HepG2 (cell line): ENCODE measurements at regions not wholly inside any gene's neighbourhood (a gene's known extent, or its start where the extent isn't known, plus 50 kb on each side); places are given as distances from the start of the nearest gene placed in this dataset.

Source experiments
- ATAC-seq: fragments of 200-7000 bp; cut with Tn5 transposase; 3 replicates; pipeline ENCODE4 v1.9.1; 2020; ENCODE audit warnings: mild to moderate bottlenecking, moderate library complexity
- BruUV-seq: library from RNA; stranded (reverse); fragments of 400-500 nt; replicated peaks from 2 replicates; lab custom pipeline; 2021; lab: Mats Ljungman, UMichigan
- CTCF ChIA-PET: fragments of 300-600 bp; formaldehyde crosslinking; extraction: SDS; loops from one replicate; lab custom pipeline; 2021; ENCODE audit warnings: low total read pairs, inconsistent platforms, low intra/inter-chr PET ratio; lab: Yijun Ruan, JAX
- POLR2A ChIA-PET: fragments of 350-600 bp; sonication (Branson Sonifier 250); formaldehyde crosslinking; loops from one replicate; lab custom pipeline; 2020; ENCODE audit warnings: antibody characterized with exemption, inconsistent platforms; lab: Yijun Ruan, JAX
- DNase-seq: peaks from one replicate; pipeline ENCODE4 v3.0.0-alpha.2; 2015; ENCODE audit warnings: low spot score
- FAIRE-seq: peaks from 3 replicates; lab custom pipeline; 2011; peaks lifted over from hg19 to GRCh38; lab: Jason Lieb, UNC
- H2AFZ ChIP-seq: one replicate; pipeline ENCODE4 v1.6.1; 2011; ENCODE audit warnings: low read length, inconsistent platforms
- H3K27ac ChIP-seq: fragments of 300-600 bp; 3 replicates; pipeline ENCODE4 v1.8.0; 2011; ENCODE audit warnings: mixed run types, mild to moderate bottlenecking, mixed read lengths, low read length, inconsistent platforms; ENCODE audit not compliant: insufficient read depth; ENCODE audit errors: extremely low read length
- H3K27me3 ChIP-seq, 2 experiments: fragments of 200-600 bp in 1 of 2; 2 replicates in 1 of 2; 3 replicates in 1 of 2; pipeline versions ENCODE4 v1.6.0 to v1.8.0; 2011; ENCODE audit warnings: low read length in 2 of 2, mild to moderate bottlenecking in 2 of 2, moderate library complexity in 2 of 2, inconsistent platforms in 1 of 2; ENCODE audit not compliant: insufficient read depth in 2 of 2, control insufficient read depth in 1 of 2
- H3K36me3 ChIP-seq, 2 experiments: fragments of 200-600 bp in 1 of 2; replicated peaks in 1 of 2; 2 replicates in 1 of 2; 3 replicates in 1 of 2; pipeline versions ENCODE4 v1.5.1 to v1.8.0; 2011; ENCODE audit warnings: low read length in 2 of 2, inconsistent platforms in 1 of 2; ENCODE audit not compliant: insufficient read depth in 2 of 2, control insufficient read depth in 1 of 2
- H3K4me1 ChIP-seq: 2 replicates; pipeline ENCODE4 v1.5.1; 2012; ENCODE audit warnings: low read length, inconsistent platforms; ENCODE audit not compliant: insufficient read depth
- H3K4me2 ChIP-seq: 2 replicates; pipeline ENCODE4 v1.6.0; 2011; ENCODE audit warnings: low read depth, low read length, inconsistent platforms
- H3K4me3 ChIP-seq, 3 experiments: fragments of 200-600 bp in 1 of 3; sonication (generic), shearing (Covaris generic) in 1 of 3; replicated peaks in 1 of 3; 2 replicates each; pipeline ENCODE4 v1.5.1; 2011 to 2016; ENCODE audit warnings: low read length in 3 of 3, inconsistent platforms in 2 of 3, low read depth in 2 of 3, mild to moderate bottlenecking in 2 of 3, control low read depth in 1 of 3, mixed read lengths in 1 of 3; ENCODE audit not compliant: insufficient read depth in 1 of 3
- H3K79me2 ChIP-seq: one replicate; pipeline ENCODE4 v1.6.1; 2011; ENCODE audit warnings: low read length, inconsistent platforms; ENCODE audit not compliant: insufficient read depth
- H3K9ac ChIP-seq: 2 replicates; pipeline ENCODE4 v1.6.0; 2011; ENCODE audit warnings: mild to moderate bottlenecking, low read depth, low read length, inconsistent platforms; ENCODE audit not compliant: insufficient read depth
- H3K9me3 ChIP-seq: 2 replicates; pipeline ENCODE4 v1.5.1; 2012; ENCODE audit warnings: mild to moderate bottlenecking, low read length
- H4K20me1 ChIP-seq: 2 replicates; pipeline ENCODE4 v1.6.0; 2011; ENCODE audit warnings: inconsistent platforms, mild to moderate bottlenecking, low read length, moderate library complexity; ENCODE audit not compliant: insufficient read depth
- KDM3A ChIP-seq: IDR thresholded peaks from 2 replicates; pipeline ENCODE4 v1.6.1; 2018; ENCODE audit warnings: low read depth, missing compliant biosample characterization
- REL ChIP-seq: sonication (generic); formaldehyde crosslinking; conservative IDR thresholded peaks from 2 replicates; pipeline ENCODE4 v1.8.0; 2022; ENCODE audit warnings: mild to moderate bottlenecking, missing genetic modification reagents, moderate library complexity
- SMC3 ChIP-seq: IDR thresholded peaks from 2 replicates; pipeline ENCODE4 v1.6.1; 2011; ENCODE audit warnings: low read length, improper control_type of control experiment
- TP53 ChIP-seq: sonication (generic); formaldehyde crosslinking; conservative IDR thresholded peaks from 2 replicates; pipeline ENCODE4 v1.4.0; 2020; ENCODE audit warnings: missing genetic modification reagents
- TSC22D2 ChIP-seq: sonication (generic); formaldehyde crosslinking; IDR thresholded peaks from 2 replicates; pipeline ENCODE4 v1.5.1; 2020; ENCODE audit warnings: missing genetic modification reagents, mild to moderate bottlenecking, borderline replicate concordance
- ZNF292 ChIP-seq: sonication (generic); formaldehyde crosslinking; IDR thresholded peaks from 2 replicates; pipeline ENCODE4 v1.8.1; 2022; ENCODE audit warnings: mild to moderate bottlenecking, low read depth, missing genetic modification reagents, borderline replicate concordance
- ZNF383 ChIP-seq: sonication (generic); formaldehyde crosslinking; IDR thresholded peaks from 2 replicates; pipeline ENCODE4 v1.4.0; 2020; ENCODE audit warnings: missing genetic modification reagents, mild to moderate bottlenecking, borderline replicate concordance
- WGBS: methylation state at CpG from one replicate; pipeline ENCODE4 v1.1.6; 2017; ENCODE audit warnings: low lambda C conversion rate; 5-methylcytosine and 5-hydroxymethylcytosine counted together
- in situ Hi-C: cut with HindIII; loops from 2 replicates; pipeline ENCODE4 v1.10.0; 2017; ENCODE audit warnings: low pct_unique_long_range_greater_than_20kb; ENCODE audit not compliant: extremely low pct_ligation_motif_present
- intact Hi-C: fragments of 100-400 bp; cut with micrococcal nuclease; formaldehyde crosslinking; loops from one replicate; pipeline ENCODE4 v1.10.0; 2022; ENCODE audit not compliant: unreplicated experiment
- TF ChIP-seq, protein P1 (sequence below): sonication (generic); formaldehyde crosslinking; IDR thresholded peaks from 2 replicates; pipeline ENCODE4 v1.9.0; 2022; ENCODE audit warnings: low read depth, missing genetic modification reagents

DNA sequence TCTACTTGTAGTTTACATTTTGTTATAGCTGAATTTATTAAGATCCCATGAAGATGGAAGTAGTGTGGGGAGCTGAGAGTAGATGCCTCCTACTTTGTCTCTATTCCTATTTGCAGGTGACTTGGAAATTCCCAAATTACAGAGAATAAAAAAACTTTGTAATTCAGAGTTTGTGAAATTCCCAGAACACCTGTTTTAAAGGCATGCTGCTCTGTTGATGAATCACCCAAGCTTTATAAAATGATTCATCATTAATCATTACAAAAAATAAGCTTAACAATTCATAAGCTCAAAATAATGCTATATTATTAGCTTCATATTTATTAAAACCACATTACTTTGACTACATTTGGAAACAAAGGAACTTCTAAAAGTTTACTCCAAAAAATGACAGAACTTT, 856.3 kb downstream of the RPA4 start (continued):
- TF ChIP-seq, protein P1, sequence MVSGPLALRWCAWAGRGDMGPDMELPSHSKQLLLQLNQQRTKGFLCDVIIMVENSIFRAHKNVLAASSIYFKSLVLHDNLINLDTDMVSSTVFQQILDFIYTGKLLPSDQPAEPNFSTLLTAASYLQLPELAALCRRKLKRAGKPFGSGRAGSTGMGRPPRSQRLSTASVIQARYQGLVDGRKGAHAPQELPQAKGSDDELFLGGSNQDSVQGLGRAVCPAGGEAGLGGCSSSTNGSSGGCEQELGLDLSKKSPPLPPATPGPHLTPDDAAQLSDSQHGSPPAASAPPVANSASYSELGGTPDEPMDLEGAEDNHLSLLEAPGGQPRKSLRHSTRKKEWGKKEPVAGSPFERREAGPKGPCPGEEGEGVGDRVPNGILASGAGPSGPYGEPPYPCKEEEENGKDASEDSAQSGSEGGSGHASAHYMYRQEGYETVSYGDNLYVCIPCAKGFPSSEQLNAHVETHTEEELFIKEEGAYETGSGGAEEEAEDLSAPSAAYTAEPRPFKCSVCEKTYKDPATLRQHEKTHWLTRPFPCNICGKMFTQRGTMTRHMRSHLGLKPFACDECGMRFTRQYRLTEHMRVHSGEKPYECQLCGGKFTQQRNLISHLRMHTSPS, result no peak
- no peak for TF ChIP-seq KDM3A (CRISPR knock-in tag)

GRCh38 chrX:97740886-97741285, 857.2 kb downstream of the RPA4 start:
- no peaks in the 10 kb centered on the region for H3K79me2 ChIP-seq
- H3K27ac ChIP-seq, result no peak overlapping the region
- no peak for ATAC-seq
- no peak overlapping the region for H3K4me3 ChIP-seq
- no peaks in the 10 kb centered on the region for H4K20me1 ChIP-seq
- intact Hi-C loops, result no loop called here
- ChIA-PET POLR2A (no interaction called here), CTCF (no interaction called here)
- no peak for TF ChIP-seq TP53 (CRISPR knock-in tag)
- no peak for TF ChIP-seq ZNF292 (CRISPR knock-in tag)
- TF ChIP-seq TSC22D2 (CRISPR knock-in tag), result no peak
- TF ChIP-seq REL, result no peak
- no peak for TF ChIP-seq SMC3
- TF ChIP-seq ZNF383 (CRISPR knock-in tag), result no peak
- no peaks in the 10 kb centered on the region for H3K4me1 ChIP-seq
- H2AFZ ChIP-seq, result no peak overlapping the region
- no peaks in the 10 kb centered on the region for H3K36me3 ChIP-seq
- H3K27me3 ChIP-seq, result no peaks in the 10 kb centered on the region
- no peak for FAIRE-seq
- no peak overlapping the region for H3K4me2 ChIP-seq
- in situ Hi-C loops, result no loop called here
- 0% methylated on average over 1 of the region's 1 CpG for WGBS
- H3K9ac ChIP-seq, result no peak overlapping the region
- no peaks in the 10 kb centered on the region for H3K9me3 ChIP-seq
- no TSS peak for BruUV-seq
- no peak for DNase-seq
